Keratinocyte (primary cell): ENCODE measurements at regions not wholly inside any gene's neighbourhood (a gene's known extent, or its start where the extent isn't known, plus 50 kb on each side); places are given as distances from the start of the nearest gene placed in this dataset.

ENCODE experiments used
- CTCF ChIP-seq, 3 experiments: IDR thresholded peaks in 1 of 3; conservative IDR thresholded peaks in 1 of 3; optimal IDR thresholded peaks in 1 of 3; 2 replicates in 2 of 3; 3 replicates in 1 of 3; pipeline versions ENCODE3 to v1.5.1; 2011; ENCODE audit warnings: low read length in 3 of 3, mild to moderate bottlenecking in 3 of 3, moderate library complexity in 2 of 3, control low read depth in 1 of 3, inconsistent platforms in 1 of 3; ENCODE audit not compliant: insufficient read depth in 2 of 3; ENCODE audit errors: extremely low read depth in 1 of 3
- EZH2 ChIP-seq: IDR thresholded peaks from one replicate; pipeline ENCODE4 v1.6.1; 2012; ENCODE audit warnings: inconsistent platforms, mild to moderate bottlenecking, low read length, moderate library complexity

GRCh38 chr5:171635561-171636245, 149.9 kb upstream of the SMIM23 start:
- TF ChIP-seq CTCF (optimal IDR thresholded peaks at IDR 0.05 in 1 of 3, IDR thresholded peaks at IDR 0.05 in 1 of 3, conservative IDR thresholded peaks at IDR 0.05 in 1 of 3; ENCODE audit: extremely low read depth in 1 of 3, insufficient read depth in 2 of 3, low read length in 3 of 3), result no peak
- TF ChIP-seq EZH2, result no peak
